ENCODE measurements at regions not wholly inside any gene's neighbourhood (a gene's known extent, or its start where the extent isn't known, plus 50 kb on each side); places are given as distances from the start of the nearest gene placed in this dataset.
A peak's percentile ranks its signal among the peaks of the same experiment; 100 is the strongest.
"Not testable (repeated sequence)": the region's sequence is repeated elsewhere in the genome, so short reads cannot be mapped to it uniquely, and the experiment has no call there.

DNA sequence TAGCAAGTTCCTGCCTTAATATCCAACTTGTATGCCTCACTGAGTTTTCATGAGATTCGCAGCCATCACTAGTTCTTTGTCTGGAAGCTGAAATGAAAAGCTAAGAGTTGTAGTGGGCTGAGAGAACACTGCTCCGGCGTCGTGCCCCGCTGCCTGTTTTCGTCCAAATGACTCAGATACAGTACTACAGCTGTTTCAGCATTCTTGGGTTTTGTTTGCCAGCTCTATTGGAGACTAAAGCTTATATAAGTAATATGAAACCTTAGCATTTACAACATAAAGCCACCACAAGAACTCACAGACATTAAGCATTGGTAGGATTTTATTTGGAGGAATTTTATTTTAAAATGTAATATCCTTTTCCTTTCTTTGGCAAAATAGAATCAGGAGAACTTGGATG, 299.7 kb downstream of the DLEU7 start:
- no peak for DNase-seq

DNA sequence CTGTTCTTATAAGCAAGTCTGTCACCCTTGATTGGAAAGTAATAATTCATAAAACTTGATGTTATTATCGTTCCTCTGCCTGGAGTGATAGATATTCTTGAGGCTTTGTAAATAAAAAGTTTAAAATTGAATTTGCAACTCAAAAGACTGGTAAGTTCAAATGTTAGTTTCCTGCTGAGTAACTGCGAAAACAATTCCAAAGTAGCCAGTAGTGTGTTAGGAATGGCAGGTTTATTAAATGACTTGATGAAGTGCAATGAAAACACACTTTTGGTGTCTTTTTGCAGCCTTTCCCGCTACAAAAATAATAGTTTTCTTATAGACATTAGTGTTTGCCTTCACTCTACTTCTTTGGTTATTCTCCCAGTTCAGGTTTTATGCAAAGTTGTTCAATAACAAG, 299.3 kb downstream of the DLEU7 start:
- no peak for DNase-seq

DNA sequence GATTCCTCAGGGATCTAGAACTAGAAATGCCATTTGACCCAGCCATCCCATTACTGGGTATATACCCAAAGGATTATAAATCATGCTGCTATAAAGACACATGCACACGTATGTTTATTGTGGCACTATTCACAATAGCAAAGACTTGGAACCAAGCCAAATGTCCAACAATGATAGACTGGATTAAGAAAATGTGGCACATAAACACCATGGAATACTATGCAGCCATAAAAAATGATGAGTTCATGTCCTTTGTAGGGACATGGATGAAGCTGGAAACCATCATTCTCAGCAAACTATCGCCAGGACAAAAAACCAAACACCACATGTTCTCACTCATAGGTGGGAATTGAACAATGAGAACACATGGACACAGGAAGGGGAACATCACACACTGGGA, 296.3 kb downstream of the DLEU7 start:
- DNase-seq, result not testable (repeated sequence)

DNA sequence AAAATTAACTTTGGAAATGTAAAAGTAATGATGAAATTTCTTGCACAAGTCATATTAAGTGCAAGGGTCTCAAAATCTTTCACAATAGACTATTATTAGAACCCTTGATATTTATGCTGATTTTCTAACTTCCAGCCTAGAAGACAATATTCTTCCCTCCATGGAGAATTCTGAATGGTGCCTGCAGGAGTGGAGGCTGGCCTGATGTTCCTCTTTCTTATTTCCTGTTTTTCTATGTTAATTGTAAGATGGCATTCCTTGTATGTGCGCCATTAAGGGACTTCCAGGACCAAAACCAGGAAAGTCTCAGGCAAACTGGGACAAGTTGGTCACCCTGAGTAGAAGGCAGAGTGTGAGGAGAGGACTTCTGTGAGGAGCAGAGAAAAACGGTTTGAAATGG, 294.9 kb downstream of the DLEU7 start:
- no peak for DNase-seq

DNA sequence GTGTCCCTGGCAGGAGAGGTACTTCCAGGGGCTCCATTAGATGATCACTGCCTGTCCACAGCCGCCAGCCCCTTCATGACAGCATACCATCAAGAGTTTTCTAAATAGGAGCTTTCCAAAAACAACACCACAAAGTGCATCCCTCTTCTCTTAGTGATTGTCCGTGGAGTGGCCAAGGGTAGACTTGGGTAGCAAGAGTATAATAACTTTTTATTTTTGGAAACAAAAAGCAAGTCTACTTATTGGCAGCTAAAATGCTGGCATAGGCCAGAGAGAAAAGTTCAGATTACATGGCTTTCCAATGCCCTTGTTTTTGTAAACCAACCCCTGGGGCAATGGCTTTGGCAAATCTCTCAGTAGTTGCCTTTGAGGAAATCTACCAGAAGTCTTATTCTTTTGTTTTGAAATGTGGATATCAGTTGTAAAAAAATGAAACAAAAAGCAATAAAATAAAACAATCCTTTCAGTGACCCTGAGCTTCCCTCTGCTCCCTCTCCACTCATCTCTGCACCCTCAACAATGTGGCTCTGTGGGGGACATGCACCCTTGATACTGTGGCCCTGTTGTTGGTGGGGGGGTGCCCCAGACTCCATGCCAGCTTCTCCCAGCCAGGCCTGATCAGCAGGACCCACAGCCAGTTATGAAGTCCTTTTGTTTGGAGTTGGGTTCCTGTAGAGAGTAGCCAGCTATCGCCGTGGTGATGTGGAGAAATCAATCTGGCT, 294.1 kb downstream of the DLEU7 start:
- no peak for DNase-seq

DNA sequence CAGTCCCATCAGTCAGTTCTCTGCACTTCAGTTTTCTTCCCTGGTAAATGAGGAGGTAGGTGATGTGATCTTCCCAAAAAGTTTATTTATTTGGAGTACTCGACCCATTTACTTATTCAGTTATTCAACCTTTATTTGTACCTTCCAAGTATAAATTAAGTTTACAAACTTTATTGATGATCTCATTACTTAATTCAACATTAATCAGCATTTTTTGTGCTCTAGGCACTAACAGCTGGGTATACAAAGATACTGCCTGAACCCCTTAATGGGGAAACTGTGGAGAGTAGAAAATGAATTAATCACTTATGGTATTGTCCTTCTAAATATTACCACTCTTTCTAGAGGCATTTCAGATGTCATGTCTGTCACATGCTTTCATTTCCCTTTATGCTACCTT, 293.3 kb downstream of the DLEU7 start:
- no peak for DNase-seq

DNA sequence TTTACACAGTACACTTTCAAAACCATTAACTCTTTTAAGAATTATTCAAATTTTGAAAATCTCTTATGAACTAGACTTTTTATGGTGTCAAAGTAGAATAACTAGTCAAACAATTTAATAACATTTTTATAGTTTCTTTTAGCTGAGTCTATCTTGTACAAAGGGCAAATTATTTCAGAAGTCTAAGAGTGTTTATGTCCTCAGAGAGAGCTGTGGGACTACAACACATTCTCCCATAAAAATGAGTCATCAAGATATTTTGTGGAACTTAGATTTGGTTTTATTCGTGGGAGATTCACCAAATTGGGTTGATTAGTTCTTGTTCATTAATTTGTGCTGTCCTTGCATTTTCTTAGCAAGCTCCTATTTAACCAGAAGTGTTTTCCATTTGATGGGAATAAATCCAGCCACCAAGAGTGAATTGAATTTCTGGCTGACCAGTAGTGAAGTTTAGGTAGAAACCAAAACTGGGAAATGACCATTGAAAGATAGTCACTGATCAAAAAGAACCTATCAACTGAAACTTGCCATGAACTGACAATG, 291.0 kb downstream of the DLEU7 start:
- no peak for DNase-seq

DNA sequence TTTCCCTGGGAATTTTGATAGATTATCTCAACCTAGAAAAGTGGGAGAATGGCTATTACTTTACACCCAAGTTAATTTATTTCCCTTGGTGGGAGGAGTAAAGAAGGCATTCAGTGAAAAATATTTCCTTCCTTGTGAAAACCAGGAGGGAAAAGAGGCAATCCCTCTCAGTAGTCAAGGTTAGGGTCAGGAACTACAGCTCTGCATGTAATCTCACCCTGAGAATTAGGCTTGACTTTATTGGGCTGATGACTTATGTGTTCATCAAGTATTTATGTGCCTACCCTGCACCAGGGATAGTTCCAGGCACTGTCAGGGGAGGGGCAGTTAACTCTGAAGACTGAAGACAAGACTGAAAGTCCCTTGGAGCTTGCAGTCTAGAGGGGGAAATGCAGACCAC, 281.8 kb downstream of the DLEU7 start:
- DNase-seq, result no peak

DNA sequence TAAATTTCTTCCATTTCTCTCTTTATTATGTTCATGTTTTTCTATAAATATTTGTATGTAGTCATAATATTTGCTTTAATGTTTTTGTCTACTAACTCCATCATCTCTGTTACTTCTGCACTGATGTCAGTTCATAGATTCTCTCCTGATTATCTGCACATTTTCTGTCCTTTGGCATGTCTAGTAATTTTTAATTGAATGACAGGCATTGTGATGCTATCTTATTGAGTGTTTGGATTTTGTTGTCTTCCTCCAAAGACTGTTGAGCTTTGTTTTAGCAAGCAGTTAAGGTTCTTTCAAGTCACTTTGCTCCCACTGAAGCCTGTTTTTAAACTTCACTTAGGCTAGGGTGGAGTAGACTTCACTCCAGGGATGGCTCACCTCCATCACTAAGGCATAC, 276.8 kb downstream of the DLEU7 start:
- DNase-seq, result no peak

DNA sequence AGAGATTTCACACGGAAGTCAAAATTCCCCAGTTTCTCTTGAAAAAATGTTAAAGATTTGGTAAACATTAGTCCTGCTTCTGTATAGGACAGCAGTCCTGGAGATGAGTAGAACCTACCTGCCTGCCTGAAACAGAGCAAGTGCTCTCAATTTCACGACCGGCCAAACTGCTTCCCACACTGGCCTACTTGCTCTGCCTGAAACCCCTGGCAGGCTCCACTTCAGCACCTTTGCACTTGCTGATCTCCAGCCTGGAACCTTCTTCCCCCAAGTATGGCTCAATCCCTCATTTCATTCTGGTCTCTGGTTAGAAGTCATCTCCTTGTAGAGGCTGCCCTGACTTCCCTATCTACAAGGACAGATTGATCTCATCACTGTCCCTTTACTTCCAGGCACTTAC, 271.4 kb downstream of the DLEU7 start:
- DNase-seq, result no peak

DNA sequence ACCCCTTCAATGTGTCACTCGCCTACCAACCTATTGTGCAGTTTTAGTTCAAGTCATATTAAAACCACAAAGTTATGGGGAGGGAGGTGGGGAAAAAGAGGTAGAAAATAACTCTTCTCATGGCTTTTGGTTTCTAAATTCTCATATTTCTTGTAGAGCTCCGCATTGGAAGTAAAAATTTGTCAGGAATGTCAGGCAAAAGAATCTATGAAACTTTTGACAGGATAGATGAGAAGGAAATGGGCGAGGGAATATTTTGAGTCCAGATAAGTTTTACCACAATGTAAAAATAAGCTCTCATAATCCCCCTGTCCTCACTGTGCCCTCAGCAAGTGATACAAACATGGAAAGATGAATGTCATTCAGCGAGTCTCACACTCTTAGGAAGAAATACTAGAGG, 270.4 kb downstream of the DLEU7 start:
- no peak for DNase-seq

DNA sequence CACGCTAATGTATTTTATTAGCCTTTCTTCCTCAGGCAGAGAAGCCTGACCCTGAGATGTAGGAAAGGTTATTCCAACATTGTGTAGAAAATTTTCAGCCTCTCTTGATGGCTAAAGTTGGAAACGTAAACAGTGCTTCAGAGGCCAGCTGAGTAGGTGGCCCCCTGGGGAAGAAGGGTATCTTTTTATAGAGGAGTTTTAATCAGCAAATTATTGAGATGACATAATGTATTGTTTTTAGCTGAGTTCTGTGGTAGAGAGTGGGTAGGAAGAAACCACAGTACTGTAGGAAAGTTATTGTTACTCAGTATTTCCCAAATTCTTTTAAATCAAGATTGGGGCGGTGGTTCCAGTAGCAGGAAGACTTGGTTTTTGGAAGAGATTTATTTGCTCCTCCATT, 268.8 kb downstream of the DLEU7 start:
- DNase-seq, result no peak

DNA sequence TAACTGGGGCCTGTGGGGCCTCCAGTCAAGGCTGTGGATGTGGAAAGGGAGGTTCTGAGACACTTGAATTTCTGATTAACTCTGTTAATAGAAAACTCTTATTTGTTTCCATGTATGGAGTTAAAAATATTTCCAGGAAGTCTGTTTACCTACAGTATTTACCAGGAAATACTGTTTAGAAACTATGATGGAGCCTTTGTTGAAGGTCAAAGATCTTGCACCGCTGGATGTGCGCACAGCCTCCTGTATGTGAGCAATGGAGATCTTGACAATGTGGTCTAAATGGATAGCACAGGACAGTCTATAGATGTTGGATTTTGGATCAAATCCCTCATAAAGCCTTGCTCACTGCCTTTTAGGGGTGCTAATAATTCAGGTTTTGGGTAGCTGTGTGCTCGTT, 268.4 kb downstream of the DLEU7 start:
- no peak for DNase-seq

DNA sequence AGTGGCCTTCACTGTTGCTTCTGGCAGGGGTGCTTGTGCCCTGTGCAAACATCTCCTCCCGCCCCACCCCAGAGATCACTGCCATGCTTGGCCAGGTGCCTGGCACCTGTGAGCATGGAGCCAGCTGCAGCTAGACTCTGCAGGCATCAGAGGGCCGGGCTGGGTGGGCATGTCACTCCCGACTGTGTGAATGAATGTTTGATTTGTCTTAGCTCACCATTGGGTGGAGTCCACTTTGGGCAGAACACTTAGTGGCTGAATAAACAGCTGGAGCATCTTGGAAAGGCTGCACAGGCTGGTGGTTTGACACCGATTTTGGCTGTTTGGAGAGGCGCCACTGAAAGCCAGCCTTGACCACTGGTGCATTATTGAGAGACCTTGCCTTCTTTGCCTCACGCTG, 267.3 kb downstream of the DLEU7 start:
- DNase-seq, result peak; percentile 88

DNA sequence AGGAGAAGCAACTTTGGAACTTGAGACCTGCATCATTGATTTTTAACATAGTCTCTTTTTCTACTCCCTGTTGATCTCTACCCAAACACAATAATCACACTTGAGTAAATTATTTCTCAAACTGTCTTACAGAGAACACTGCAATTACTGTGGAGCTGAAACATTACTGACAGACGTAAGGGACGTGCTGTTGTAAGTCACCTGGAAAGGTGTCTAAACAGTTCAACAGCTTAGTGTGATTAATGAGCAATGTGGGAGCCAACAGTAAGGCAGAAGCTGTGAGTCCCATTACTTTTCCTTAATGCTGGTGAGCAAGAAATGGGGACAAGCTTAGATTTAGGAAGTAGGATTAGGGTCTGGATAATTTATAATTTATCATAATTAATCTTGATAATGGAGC, 265.7 kb downstream of the DLEU7 start:
- DNase-seq, result no peak

DNA sequence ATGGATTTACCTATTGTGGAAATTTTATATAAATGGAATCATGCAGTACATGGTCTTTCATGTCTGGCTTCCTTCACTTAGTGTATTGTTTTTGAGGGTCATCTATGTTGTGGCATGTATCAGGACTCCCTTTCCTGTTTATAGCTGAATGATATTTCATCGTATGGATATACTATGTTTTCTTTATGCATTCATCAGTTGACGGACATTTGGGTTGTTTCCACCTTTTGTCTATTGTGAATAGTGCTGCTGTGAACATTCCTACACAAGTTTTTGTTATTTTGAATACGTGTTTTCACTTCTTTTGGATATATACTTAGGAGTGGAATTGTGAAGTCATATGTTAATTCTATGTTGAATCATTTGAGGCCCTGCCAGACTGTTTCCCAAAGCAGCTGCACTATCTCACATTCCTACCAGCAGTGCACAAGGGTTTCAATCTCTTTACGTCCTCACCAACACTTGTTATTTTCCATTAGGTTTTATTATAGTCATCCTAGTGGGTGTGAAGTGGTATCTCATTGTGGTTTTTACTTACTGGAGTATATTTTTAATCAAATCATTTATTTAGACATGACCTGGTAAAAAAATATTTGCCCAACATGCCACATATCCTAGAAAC, 262.7 kb downstream of the DLEU7 start:
- no peak for DNase-seq

DNA sequence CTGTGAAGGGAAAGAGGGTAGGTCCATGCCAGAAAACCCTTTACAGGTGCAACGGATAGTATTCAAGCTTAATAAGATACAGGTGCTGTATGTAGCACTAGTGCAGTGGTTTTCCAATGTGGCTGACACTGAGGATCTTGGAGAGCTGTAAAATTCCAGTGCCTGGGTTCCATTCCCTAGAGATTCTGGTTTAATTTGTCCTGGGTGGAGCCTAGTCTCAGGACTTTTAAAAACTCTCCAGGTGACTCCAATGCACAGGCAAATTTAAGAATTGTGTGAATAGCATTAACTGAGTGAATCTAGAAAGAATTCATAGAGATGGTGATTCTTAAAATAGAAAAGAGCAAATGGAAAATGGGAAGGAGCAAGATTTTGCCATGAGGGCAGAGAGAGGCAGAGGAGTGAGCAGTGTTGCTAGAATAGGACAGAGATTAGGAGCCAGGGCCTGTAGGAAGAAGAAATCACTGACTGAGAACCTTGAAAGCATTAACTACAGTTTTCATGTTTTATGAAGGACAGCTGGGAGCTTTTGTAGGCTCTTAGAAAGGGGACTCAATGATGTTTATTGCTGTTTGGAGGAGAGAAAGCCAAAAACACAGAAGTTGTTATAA, 261.8 kb downstream of the DLEU7 start:
- DNase-seq, result no peak

DNA sequence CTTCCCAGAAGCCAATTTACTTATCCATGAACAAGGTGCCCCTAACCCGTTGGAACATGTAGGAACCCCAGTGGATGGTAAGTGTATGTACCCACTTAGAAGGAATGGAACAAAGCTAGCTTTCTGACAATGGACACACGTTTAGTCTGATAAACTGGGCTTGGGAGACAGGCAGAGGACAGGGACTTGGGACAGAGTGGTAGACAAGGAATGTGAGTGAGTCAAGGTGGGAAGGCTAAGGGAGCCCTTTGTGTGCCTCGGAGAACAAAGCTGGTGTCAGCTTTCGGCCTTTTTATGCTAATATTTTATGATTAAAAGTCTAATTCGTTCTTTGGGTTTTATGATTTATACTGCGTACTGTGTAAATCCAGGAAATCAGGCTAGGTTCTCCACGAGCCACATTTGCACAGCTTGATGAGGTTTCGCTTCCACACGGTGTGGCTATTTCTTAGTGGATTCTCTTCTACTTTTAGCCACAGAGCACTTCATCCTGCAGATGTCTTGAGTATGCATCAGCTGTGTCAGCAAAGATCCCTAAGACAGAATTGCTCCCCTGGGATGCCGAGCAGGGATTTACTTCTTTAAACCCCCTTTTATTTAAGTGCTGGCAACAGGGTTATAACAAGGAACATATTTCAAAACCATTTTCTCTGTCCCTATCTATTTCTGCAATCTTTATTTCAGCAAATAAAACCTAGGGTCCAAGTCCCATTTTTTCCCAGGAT, 258.5 kb downstream of the DLEU7 start:
- no peak for DNase-seq

DNA sequence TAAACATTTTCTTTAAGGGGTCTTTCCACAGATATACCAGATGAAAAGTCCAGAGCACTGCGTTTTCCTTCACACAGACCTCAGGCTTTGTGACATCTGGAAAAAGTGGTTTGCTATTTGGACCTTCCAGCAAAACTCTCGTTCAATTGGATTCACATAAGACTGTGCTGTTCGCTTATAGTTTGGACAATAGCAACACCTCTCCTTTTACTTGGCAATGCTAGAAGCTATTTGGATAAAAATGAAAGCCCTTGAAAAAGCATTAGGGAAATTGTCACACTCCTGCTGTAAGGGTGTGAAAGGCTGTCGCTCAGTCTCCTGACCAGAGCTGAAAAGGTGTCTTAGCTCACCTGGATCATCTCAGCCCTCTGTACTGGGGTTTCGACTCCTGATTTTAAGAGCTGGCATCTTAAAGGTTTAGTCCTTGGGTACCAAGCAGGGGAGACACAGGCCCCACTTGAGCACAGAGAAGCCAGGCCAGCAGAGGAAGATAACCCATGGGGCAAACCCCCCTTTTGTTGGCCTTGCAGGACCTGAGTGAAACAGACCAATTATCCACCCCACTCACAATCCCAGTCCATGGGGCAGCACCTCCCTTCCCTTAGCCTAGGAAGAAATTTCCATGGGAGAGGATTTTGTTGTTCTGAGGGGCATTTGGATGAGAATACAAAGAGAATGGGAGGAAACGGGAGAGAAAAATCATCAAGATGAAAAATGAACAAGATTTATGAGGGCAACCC, 257.6 kb downstream of the DLEU7 start:
- no peak for DNase-seq

DNA sequence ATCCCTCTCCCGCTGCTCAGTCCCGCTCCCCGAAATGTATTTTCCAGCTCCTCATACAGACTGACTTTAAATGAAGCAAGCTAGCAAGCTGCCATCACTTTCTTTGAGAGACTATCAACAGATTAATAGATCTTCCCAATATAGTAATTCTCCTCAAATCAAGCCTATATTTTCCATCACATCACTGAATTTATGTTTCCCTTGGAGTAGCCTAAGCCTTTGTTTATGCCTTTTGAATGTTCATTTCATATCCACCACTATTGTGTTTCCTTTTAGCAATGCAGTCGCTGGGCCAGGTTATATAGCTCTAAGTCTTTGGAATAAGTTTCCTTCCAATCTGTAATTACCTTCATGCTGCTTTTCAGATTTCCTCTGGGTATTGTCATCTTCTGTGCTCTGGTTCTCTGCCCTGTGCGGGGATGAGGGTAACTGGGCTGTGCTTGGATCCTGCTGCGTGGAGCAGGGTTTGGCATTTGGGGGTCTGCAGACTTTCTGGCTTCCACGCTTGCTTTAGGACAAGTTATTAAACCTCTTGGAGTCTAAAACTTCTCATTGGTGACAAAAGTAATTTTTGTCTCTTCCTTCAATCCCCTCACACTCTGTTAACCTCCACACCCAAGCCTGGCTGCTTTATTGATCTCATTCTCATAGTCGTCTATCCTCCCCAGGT, 256.9 kb downstream of the DLEU7 start:
- no peak for DNase-seq

DNA sequence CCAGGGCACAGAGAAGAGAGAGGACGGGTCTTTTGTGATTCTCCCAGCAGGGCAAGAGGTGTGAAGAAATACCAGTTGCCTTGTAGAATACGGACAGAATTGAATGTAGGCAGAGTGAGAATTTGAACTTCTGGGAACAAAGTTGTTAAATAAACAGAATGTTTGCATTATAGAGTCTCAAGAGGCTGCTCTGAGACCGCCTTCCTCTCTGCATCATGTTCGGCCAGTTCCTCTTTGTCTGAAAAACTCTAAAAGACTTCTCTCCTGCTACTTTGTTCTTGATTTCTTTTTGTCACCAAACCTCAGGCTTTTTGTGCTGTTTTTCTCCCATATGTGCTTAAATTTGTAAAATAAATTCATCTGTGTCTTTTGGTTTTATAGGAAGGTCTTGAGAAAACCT, 256.4 kb downstream of the DLEU7 start:
- no peak for DNase-seq

DNA sequence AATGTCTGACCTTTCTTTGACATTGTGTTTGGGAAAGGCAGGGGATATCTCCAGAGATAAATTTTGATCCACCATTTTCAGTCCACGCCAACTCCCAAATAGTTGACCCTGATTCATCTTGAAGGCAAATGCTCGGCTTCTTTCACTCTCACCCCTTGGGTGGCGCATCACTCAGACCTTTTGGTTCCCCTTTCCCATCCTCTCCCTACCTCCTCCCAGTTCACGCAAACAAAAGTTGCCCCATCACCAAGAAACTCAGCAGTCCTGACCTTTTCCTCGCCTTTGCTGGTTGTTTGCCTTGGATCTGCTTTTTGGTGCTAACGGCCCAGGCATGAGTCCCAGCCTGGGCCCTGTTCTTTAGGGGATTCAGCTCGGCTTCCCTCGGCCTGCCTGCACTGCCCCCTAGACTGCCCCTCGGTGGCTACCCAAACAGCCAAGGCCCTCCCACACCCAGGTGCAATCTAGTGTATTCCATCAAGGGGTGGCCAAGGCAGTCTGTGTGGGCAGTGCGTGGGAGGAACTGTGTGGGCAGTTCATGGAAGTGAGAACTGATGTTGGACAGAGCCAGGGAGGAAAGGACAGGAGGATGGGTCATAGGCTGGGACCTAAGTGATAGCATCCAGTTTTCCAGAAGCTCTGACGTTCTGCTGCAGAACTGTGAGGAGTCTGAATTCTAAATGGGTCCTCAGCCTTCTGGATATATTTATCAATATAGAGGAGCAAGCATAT, 255.7 kb downstream of the DLEU7 start:
- no peak for DNase-seq
